ENCODE measurements at regions not wholly inside any gene's neighbourhood (a gene's known extent, or its start where the extent isn't known, plus 50 kb on each side); places are given as distances from the start of the nearest gene placed in this dataset.

- H3K9me2 ChIP-seq (ENCODE audit: insufficient read depth, low read length) = no peaks in the 10 kb centered on the region
- no peaks in the 10 kb centered on the region for H3K9me3 ChIP-seq (ENCODE audit: low read length)
- H3K9ac ChIP-seq (ENCODE audit: low read length) = no peak overlapping the region
- no peak overlapping the region for H3K27ac ChIP-seq (ENCODE audit: low read length)
- no peak overlapping the region for H3K4me3 ChIP-seq (ENCODE audit: low read length)
- H4K20me1 ChIP-seq (ENCODE audit: insufficient read depth) = no peaks in the 10 kb centered on the region
- no peaks in the 10 kb centered on the region for H3K27me3 ChIP-seq (ENCODE audit: insufficient read depth, low read depth, low read length)
- H3K36me3 ChIP-seq (ENCODE audit: insufficient read depth, low read length) = no peaks in the 10 kb centered on the region
- no peak overlapping the region for H2AFZ ChIP-seq (ENCODE audit: low read depth, low read length)
- no peak for TF ChIP-seq RAD21 (conservative IDR thresholded peaks at IDR 0.05)
- no peak for TF ChIP-seq POLR2AphosphoS5 (IDR thresholded peaks at IDR 0.05)
- TF ChIP-seq, protein P1, sequence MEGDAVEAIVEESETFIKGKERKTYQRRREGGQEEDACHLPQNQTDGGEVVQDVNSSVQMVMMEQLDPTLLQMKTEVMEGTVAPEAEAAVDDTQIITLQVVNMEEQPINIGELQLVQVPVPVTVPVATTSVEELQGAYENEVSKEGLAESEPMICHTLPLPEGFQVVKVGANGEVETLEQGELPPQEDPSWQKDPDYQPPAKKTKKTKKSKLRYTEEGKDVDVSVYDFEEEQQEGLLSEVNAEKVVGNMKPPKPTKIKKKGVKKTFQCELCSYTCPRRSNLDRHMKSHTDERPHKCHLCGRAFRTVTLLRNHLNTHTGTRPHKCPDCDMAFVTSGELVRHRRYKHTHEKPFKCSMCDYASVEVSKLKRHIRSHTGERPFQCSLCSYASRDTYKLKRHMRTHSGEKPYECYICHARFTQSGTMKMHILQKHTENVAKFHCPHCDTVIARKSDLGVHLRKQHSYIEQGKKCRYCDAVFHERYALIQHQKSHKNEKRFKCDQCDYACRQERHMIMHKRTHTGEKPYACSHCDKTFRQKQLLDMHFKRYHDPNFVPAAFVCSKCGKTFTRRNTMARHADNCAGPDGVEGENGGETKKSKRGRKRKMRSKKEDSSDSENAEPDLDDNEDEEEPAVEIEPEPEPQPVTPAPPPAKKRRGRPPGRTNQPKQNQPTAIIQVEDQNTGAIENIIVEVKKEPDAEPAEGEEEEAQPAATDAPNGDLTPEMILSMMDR (IDR thresholded peaks at IDR 0.05; ENCODE audit: poor library complexity, severe bottlenecking) = no peak
- no peak for TF ChIP-seq SMC3 (conservative IDR thresholded peaks at IDR 0.05; ENCODE audit: poor library complexity)
- no peak for TF ChIP-seq EZH2 (IDR thresholded peaks at IDR 0.05; ENCODE audit: borderline replicate concordance, insufficient read depth, low read length, poor library complexity, severe bottlenecking)
- TF ChIP-seq REST (IDR thresholded peaks at IDR 0.05; ENCODE audit: borderline replicate concordance) = no peak
- TF ChIP-seq MXI1 (conservative IDR thresholded peaks at IDR 0.05; ENCODE audit: poor library complexity, severe bottlenecking) = no peak
- TF ChIP-seq TAF1 (IDR thresholded peaks at IDR 0.05; ENCODE audit: low read depth) = no peak
- TF ChIP-seq EP300 (conservative IDR thresholded peaks at IDR 0.05; ENCODE audit: poor library complexity, severe bottlenecking) = no peak
- no peaks in the 10 kb centered on the region for H3K79me2 ChIP-seq (replicated peaks; ENCODE audit: insufficient read depth, low read length)
- H3K4me2 ChIP-seq (ENCODE audit: low read length) = no peak overlapping the region
- H3F3A ChIP-seq (ENCODE audit: insufficient read depth, low read length, poor library complexity, severe bottlenecking) = no peaks in the 10 kb centered on the region
These were observed 409.8 kb upstream of the FOXG1 start for GRCh38 chr14:28356819-28357218.

GRCh38 chr14:28361486-28361885 lies 405.1 kb upstream of the FOXG1 start:
- Histone ChIP-seq H2AFZ (ENCODE audit: low read depth, low read length) (no peak overlapping the region), H3F3A (ENCODE audit: insufficient read depth, low read length, poor library complexity, severe bottlenecking) (no peaks in the 10 kb centered on the region), H3K9me2 (ENCODE audit: insufficient read depth, low read length) (no peaks in the 10 kb centered on the region), H4K20me1 (ENCODE audit: insufficient read depth) (no peaks in the 10 kb centered on the region), H3K27me3 (ENCODE audit: insufficient read depth, low read depth, low read length) (no peaks in the 10 kb centered on the region), H3K9ac (ENCODE audit: low read length) (no peak overlapping the region), H3K36me3 (ENCODE audit: insufficient read depth, low read length) (no peaks in the 10 kb centered on the region), H3K79me2 (replicated peaks; ENCODE audit: insufficient read depth, low read length) (no peaks in the 10 kb centered on the region), H3K27ac (ENCODE audit: low read length) (no peak overlapping the region), H3K9me3 (ENCODE audit: low read length) (no peaks in the 10 kb centered on the region), H3K4me3 (ENCODE audit: low read length) (no peak overlapping the region), H3K4me2 (ENCODE audit: low read length) (no peak overlapping the region)
- TF ChIP-seq POLR2AphosphoS5 (IDR thresholded peaks at IDR 0.05) = no peak

- no peak for TF ChIP-seq EZH2 (IDR thresholded peaks at IDR 0.05; ENCODE audit: borderline replicate concordance, insufficient read depth, low read length, poor library complexity, severe bottlenecking)
- no peak for TF ChIP-seq POLR2AphosphoS5 (IDR thresholded peaks at IDR 0.05)
- no peak for TF ChIP-seq TAF1 (IDR thresholded peaks at IDR 0.05; ENCODE audit: low read depth)
- TF ChIP-seq REST (IDR thresholded peaks at IDR 0.05; ENCODE audit: borderline replicate concordance) = no peak
- no peak for TF ChIP-seq SMC3 (conservative IDR thresholded peaks at IDR 0.05; ENCODE audit: poor library complexity)
- TF ChIP-seq, protein P1 (IDR thresholded peaks at IDR 0.05; ENCODE audit: poor library complexity, severe bottlenecking) = no peak
- TF ChIP-seq MXI1 (conservative IDR thresholded peaks at IDR 0.05; ENCODE audit: poor library complexity, severe bottlenecking) = no peak
- no peak for TF ChIP-seq EP300 (conservative IDR thresholded peaks at IDR 0.05; ENCODE audit: poor library complexity, severe bottlenecking)
- TF ChIP-seq RAD21 (conservative IDR thresholded peaks at IDR 0.05) = no peak
- no peak overlapping the region for H2AFZ ChIP-seq (ENCODE audit: low read depth, low read length)
- no peaks in the 10 kb centered on the region for H3K36me3 ChIP-seq (ENCODE audit: insufficient read depth, low read length)
- H3F3A ChIP-seq (ENCODE audit: insufficient read depth, low read length, poor library complexity, severe bottlenecking) = no peaks in the 10 kb centered on the region
- H3K27me3 ChIP-seq (ENCODE audit: insufficient read depth, low read depth, low read length) = no peaks in the 10 kb centered on the region
- H3K9me3 ChIP-seq (ENCODE audit: low read length) = no peaks in the 10 kb centered on the region
- H3K9ac ChIP-seq (ENCODE audit: low read length) = no peak overlapping the region
- H3K79me2 ChIP-seq (replicated peaks; ENCODE audit: insufficient read depth, low read length) = no peaks in the 10 kb centered on the region
- H3K9me2 ChIP-seq (ENCODE audit: insufficient read depth, low read length) = no peaks in the 10 kb centered on the region
- H3K4me3 ChIP-seq (ENCODE audit: low read length) = no peak overlapping the region
- H4K20me1 ChIP-seq (ENCODE audit: insufficient read depth) = no peaks in the 10 kb centered on the region
- no peak overlapping the region for H3K27ac ChIP-seq (ENCODE audit: low read length)
- no peak overlapping the region for H3K4me2 ChIP-seq (ENCODE audit: low read length)
These were observed 401.1 kb upstream of the FOXG1 start for GRCh38 chr14:28365510-28365909.
